OCI-LY3 (cell line): ENCODE measurements at regions not wholly inside any gene's neighbourhood (a gene's known extent, or its start where the extent isn't known, plus 50 kb on each side); places are given as distances from the start of the nearest gene placed in this dataset.

Source experiments
- H2AFZ ChIP-seq: fragments of 200-600, 300-600 bp; shearing (Covaris generic); 2 replicates; pipeline ENCODE4 v1.6.0; 2014; ENCODE audit warnings: antibody characterized with exemption, low read depth, low read length
- H3K27ac ChIP-seq: fragments of 200-600, 300-600 bp; sonication (generic); 2 replicates; pipeline ENCODE4 v1.5.1; 2014; ENCODE audit warnings: mild to moderate bottlenecking, low read length, moderate library complexity, mixed read lengths
- H3K27me3 ChIP-seq: fragments of 200-600, 300-600 bp; sonication (generic); 2 replicates; pipeline ENCODE4 v1.6.1; 2014; ENCODE audit warnings: low read depth, low read length, mixed read lengths
- H3K36me3 ChIP-seq: fragments of 200-600, 300-600 bp; sonication (generic); replicated peaks from 2 replicates; pipeline ENCODE3; 2014; ENCODE audit warnings: low read depth, low read length, mixed read lengths
- H3K4me1 ChIP-seq: fragments of 300-600, 200-600 bp; sonication (generic); 2 replicates; pipeline ENCODE4 v1.6.1; 2014; ENCODE audit warnings: low read length, mixed read lengths
- H3K4me2 ChIP-seq: fragments of 200-600, 300-600 bp; sonication (generic); 2 replicates; pipeline ENCODE4 v1.6.1; 2014; ENCODE audit warnings: low read length, mixed read lengths
- H3K4me3 ChIP-seq: fragments of 300-600, 200-600 bp; sonication (generic); 2 replicates; pipeline ENCODE4 v1.5.1; 2014; ENCODE audit warnings: antibody characterized with exemption, mild to moderate bottlenecking, low read length, moderate library complexity
- H3K79me2 ChIP-seq: fragments of 300-600, 200-600 bp; shearing (Covaris generic); 2 replicates; pipeline ENCODE4 v1.6.1; 2014; ENCODE audit warnings: mild to moderate bottlenecking, low read length, mixed read lengths
- H3K9ac ChIP-seq: fragments of 300-600, 200-600 bp; shearing (Covaris generic); 2 replicates; pipeline ENCODE4 v1.6.0; 2014; ENCODE audit warnings: mild to moderate bottlenecking, low read length, moderate library complexity
- H3K9me3 ChIP-seq: fragments of 200-600, 300-600 bp; shearing (Covaris generic); 2 replicates; pipeline ENCODE4 v1.6.1; 2014; ENCODE audit warnings: low read length, mixed read lengths; ENCODE audit not compliant: insufficient read depth
- H4K20me1 ChIP-seq: fragments of 200-600, 300-600 bp; sonication (generic); 2 replicates; pipeline ENCODE4 v1.6.1; 2016; ENCODE audit warnings: low read length, mixed read lengths; ENCODE audit not compliant: insufficient read depth
- EZH2phosphoT487 ChIP-seq: fragments of 200-600 bp; shearing (Covaris generic); IDR thresholded peaks from 2 replicates; pipeline ENCODE4 v1.6.1; 2018; ENCODE audit warnings: antibody characterized with exemption, mixed run types, low read depth
- TF ChIP-seq, protein P1 (sequence below): fragments of 200-600, 300-600 bp; sonication (generic); IDR thresholded peaks from 2 replicates; pipeline ENCODE4 v1.5.1; 2014; ENCODE audit warnings: antibody characterized with exemption, low read length, low read depth

GRCh38 chr5:25891691-25892090 lies 1146.7 kb downstream of the CDH9 start:
- no peak overlapping the region for H3K4me3 ChIP-seq

DNA sequence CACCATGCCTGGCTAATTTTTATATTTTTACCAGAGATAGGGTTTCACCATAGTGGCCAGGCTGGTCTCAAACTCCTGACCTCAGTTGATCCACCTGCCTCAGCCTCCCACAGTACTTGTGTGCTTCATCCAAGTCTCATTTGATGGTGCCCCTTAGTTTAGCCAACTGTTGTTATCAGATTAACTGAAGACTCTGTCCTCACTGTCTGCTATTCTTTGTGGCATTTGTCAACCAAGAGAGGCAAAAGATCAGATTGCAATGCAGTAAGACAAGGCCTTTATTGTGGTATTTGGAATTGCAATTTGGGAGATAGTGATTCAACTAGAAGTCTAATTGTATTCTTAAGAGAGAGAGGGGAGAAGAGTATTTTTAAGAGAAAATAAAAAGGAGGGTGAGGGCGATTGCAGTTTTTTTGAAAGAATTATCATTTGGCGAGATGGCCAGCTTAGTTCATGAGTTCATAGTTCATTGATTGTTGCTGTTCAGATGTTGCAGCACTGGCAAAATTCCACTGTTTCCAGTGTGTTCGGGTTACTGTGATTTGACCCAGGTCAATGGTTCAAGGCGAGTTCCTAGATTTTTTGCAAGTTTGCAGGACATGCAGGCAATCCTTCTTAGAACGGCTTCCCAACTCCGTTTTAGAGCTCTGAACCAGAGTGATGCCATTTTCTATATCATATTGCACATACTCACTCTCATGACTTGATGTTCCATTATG lies 1156.9 kb downstream of the CDH9 start:
- Histone ChIP-seq H3K4me2 (no peak overlapping the region), H3K4me1 (no peaks in the 10 kb centered on the region), H3K79me2 (no peaks in the 10 kb centered on the region), H3K4me3 (no peak overlapping the region), H3K27ac (no peak overlapping the region), H3K9ac (no peak overlapping the region), H4K20me1 (no peaks in the 10 kb centered on the region), H3K27me3 (no peaks in the 10 kb centered on the region), H3K9me3 (no peaks in the 10 kb centered on the region), H2AFZ (no peak overlapping the region), H3K36me3 (no peaks in the 10 kb centered on the region)
- TF ChIP-seq EZH2phosphoT487, result no peak
- TF ChIP-seq, protein P1, sequence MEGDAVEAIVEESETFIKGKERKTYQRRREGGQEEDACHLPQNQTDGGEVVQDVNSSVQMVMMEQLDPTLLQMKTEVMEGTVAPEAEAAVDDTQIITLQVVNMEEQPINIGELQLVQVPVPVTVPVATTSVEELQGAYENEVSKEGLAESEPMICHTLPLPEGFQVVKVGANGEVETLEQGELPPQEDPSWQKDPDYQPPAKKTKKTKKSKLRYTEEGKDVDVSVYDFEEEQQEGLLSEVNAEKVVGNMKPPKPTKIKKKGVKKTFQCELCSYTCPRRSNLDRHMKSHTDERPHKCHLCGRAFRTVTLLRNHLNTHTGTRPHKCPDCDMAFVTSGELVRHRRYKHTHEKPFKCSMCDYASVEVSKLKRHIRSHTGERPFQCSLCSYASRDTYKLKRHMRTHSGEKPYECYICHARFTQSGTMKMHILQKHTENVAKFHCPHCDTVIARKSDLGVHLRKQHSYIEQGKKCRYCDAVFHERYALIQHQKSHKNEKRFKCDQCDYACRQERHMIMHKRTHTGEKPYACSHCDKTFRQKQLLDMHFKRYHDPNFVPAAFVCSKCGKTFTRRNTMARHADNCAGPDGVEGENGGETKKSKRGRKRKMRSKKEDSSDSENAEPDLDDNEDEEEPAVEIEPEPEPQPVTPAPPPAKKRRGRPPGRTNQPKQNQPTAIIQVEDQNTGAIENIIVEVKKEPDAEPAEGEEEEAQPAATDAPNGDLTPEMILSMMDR, result no peak

More at GRCh38 chr5:25891691-25892090, 1146.7 kb downstream of the CDH9 start:
- no peak for TF ChIP-seq EZH2phosphoT487
- TF ChIP-seq, protein P1, result no peak
- Histone ChIP-seq H4K20me1 (no peaks in the 10 kb centered on the region), H3K9ac (no peak overlapping the region), H3K27me3 (no peaks in the 10 kb centered on the region), H3K9me3 (no peaks in the 10 kb centered on the region), H3K4me2 (no peak overlapping the region), H3K27ac (no peak overlapping the region), H3K79me2 (no peaks in the 10 kb centered on the region), H3K36me3 (no peaks in the 10 kb centered on the region), H3K4me1 (no peaks in the 10 kb centered on the region), H2AFZ (no peak overlapping the region)

DNA sequence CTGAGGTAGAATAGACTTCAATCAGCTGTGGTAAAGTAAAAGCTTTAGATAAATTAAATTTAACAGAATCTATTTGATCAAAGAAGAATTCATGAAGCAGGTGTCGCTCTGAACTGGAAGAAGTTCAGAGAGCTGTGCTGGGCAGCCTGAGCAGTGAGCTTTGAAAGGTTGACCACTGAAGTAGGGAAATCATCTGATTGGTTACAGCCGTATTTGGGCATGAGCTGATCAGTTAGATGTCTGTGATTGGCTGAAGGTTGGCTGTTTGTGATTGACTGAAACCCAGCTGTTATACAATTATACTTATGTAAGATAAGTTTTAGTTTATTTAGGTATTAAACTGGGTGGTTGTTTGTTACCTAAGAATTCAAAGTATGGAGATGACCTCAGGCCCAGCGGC lies 1174.6 kb downstream of the CDH9 start:
- Histone ChIP-seq H4K20me1 (no peaks in the 10 kb centered on the region), H3K27ac (no peak overlapping the region), H2AFZ (no peak overlapping the region), H3K27me3 (no peaks in the 10 kb centered on the region), H3K4me2 (no peak overlapping the region), H3K79me2 (no peaks in the 10 kb centered on the region), H3K9me3 (no peaks in the 10 kb centered on the region), H3K36me3 (no peaks in the 10 kb centered on the region), H3K4me3 (no peak overlapping the region), H3K4me1 (no peaks in the 10 kb centered on the region), H3K9ac (no peak overlapping the region)
- TF ChIP-seq, protein P1, result no peak
- no peak for TF ChIP-seq EZH2phosphoT487

GRCh38 chr5:25862276-25862675 lies 1176.1 kb downstream of the CDH9 start:
- no peak overlapping the region for H3K27ac ChIP-seq
- H3K4me3 ChIP-seq, result no peak overlapping the region
- no peaks in the 10 kb centered on the region for H3K27me3 ChIP-seq
- no peak overlapping the region for H3K9ac ChIP-seq
- no peak overlapping the region for H2AFZ ChIP-seq
- H3K4me2 ChIP-seq, result no peak overlapping the region
- no peaks in the 10 kb centered on the region for H3K36me3 ChIP-seq
- H4K20me1 ChIP-seq, result no peaks in the 10 kb centered on the region
- H3K4me1 ChIP-seq, result no peaks in the 10 kb centered on the region
- TF ChIP-seq, protein P1, result no peak
- no peak for TF ChIP-seq EZH2phosphoT487
- H3K9me3 ChIP-seq, result no peaks in the 10 kb centered on the region
- H3K79me2 ChIP-seq, result no peaks in the 10 kb centered on the region
